SU-DHL-6 (cell line): ENCODE measurements at regions not wholly inside any gene's neighbourhood (a gene's known extent, or its start where the extent isn't known, plus 50 kb on each side); places are given as distances from the start of the nearest gene placed in this dataset.
A peak's percentile ranks its signal among the peaks of the same experiment; 100 is the strongest.

Experiments used
- H2AFZ ChIP-seq: fragments of 200-600 bp; sonication (generic); 2 replicates; pipeline ENCODE4 v1.6.1; 2014; ENCODE audit warnings: low read depth, mild to moderate bottlenecking, moderate library complexity, mixed read lengths, antibody characterized with exemption, low read length; ENCODE audit not compliant: severe bottlenecking
- H3F3A ChIP-seq: fragments of 200-600 bp; shearing (Covaris generic); 2 replicates; pipeline ENCODE4 v1.6.0; 2016; ENCODE audit warnings: antibody characterized with exemption, mild to moderate bottlenecking; ENCODE audit not compliant: insufficient read depth
- H3K27ac ChIP-seq: fragments of 200-600 bp; sonication (generic); 2 replicates; pipeline ENCODE4 v1.5.1; 2016; ENCODE audit warnings: low read depth, mild to moderate bottlenecking, low read length, moderate library complexity, mixed read lengths
- H3K27me3 ChIP-seq: fragments of 200-600 bp; sonication (generic), shearing (Covaris generic); 2 replicates; pipeline ENCODE4 v1.6.0; 2014; ENCODE audit warnings: mild to moderate bottlenecking, low read length
- H3K36me3 ChIP-seq: fragments of 200-600 bp; sonication (generic); 2 replicates; pipeline ENCODE4 v1.6.1; 2014; ENCODE audit warnings: mild to moderate bottlenecking, low read length, mixed read lengths
- H3K4me2 ChIP-seq: fragments of 300-600, 200-600 bp; shearing (Covaris generic), sonication (generic); 2 replicates; pipeline ENCODE4 v1.6.0; 2014; ENCODE audit warnings: low read length, low read depth, mild to moderate bottlenecking; ENCODE audit not compliant: poor library complexity, severe bottlenecking
- H3K4me3 ChIP-seq: fragments of 200-600 bp; sonication (generic); 2 replicates; pipeline ENCODE4 v1.5.1; 2014; ENCODE audit warnings: antibody characterized with exemption, low read length, mild to moderate bottlenecking, mixed read lengths; ENCODE audit not compliant: insufficient read depth, poor library complexity, severe bottlenecking
- H3K79me2 ChIP-seq: fragments of 200-600 bp; sonication (generic); 2 replicates; pipeline ENCODE4 v1.6.1; 2014; ENCODE audit warnings: mild to moderate bottlenecking, low read length, moderate library complexity; ENCODE audit not compliant: insufficient read depth
- H3K9ac ChIP-seq: fragments of 200-600 bp; sonication (generic); 2 replicates; pipeline ENCODE4 v1.7.0; 2014; ENCODE audit warnings: mild to moderate bottlenecking, low read length
- H3K9me2 ChIP-seq: fragments of 200-600 bp; sonication (generic); replicated peaks from 2 replicates; pipeline ENCODE4 v1.6.1; 2014; ENCODE audit warnings: low read length; ENCODE audit not compliant: insufficient read depth
- H3K9me3 ChIP-seq: fragments of 200-600 bp; sonication (generic); 2 replicates; pipeline ENCODE4 v1.6.1; 2014; ENCODE audit warnings: low read length, mixed read lengths; ENCODE audit not compliant: insufficient read depth
- H4K20me1 ChIP-seq: fragments of 200-600 bp; sonication (generic); 2 replicates; pipeline ENCODE4 v1.6.1; 2014; ENCODE audit warnings: low read depth, mild to moderate bottlenecking, antibody characterized with exemption, low read length, moderate library complexity, mixed read lengths
- CTCF ChIP-seq: fragments of 200-600 bp; sonication (generic); IDR thresholded peaks from one replicate; pipeline ENCODE4 v1.5.1; 2017; ENCODE audit warnings: antibody characterized with exemption, mild to moderate bottlenecking, low read length, moderate library complexity; ENCODE audit not compliant: insufficient read depth, poor library complexity, severe bottlenecking
- EZH2phosphoT487 ChIP-seq: fragments of 200-600 bp; sonication (generic), shearing (Covaris generic); conservative IDR thresholded peaks from 2 replicates; pipeline ENCODE4 v1.6.1; 2018; ENCODE audit warnings: mild to moderate bottlenecking, antibody characterized with exemption, low read length, moderate library complexity, mixed read lengths

DNA sequence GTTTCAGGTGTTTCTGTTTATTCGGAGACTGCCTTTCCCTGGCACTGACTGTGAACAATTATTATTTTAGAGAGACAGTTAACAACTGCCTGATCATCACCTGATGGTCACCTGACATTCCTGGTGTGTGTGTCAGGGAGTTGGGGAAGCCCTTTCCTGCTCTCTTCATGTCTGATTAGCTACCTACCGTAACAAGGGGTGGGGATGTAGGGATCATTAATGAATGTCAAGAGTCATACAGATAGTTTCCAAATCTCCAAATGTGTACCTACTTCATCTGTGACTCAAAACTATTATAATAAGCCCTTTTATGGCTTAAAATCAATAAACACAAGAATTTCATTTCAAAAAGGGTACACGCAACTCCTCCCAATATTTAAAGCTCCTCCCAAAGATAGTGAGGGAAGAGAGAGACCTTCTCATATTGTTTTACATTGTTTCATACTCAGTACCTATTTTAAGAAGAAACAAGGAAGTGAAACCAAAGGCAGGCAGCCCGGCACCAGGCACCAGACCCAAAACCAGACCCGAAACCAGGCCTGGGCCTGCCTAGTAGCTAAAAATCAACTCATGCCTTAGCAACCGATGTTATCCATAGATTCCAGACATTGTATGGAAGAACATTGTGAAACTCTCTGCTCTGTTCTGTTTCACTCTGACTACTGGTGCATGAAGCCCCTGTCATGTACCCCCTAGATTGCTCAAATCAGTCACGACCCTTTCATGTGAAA is 844.9 kb upstream of the ALCAM start:
- Histone ChIP-seq H3K4me2 (peak overlapping the region; percentile 92), H3K27me3 (no peaks in the 10 kb centered on the region), H3K9ac (peak overlapping the region; percentile 79), H3K9me3 (no peaks in the 10 kb centered on the region), H3K4me3 (peak overlapping the region; percentile 46), H3F3A (peaks cover 49% of the 10 kb centered on the region), H4K20me1 (no peaks in the 10 kb centered on the region), H3K27ac (peak overlapping the region; percentile 94), H3K36me3 (peaks cover 17% of the 10 kb centered on the region), H3K9me2 (no peaks in the 10 kb centered on the region), H2AFZ (no peak overlapping the region), H3K79me2 (peaks cover 38% of the 10 kb centered on the region)
- TF ChIP-seq CTCF (no peak), EZH2phosphoT487 (no peak)

GRCh38 chr3:104523136-104523535 is 843.6 kb upstream of the ALCAM start:
- H3K4me2 ChIP-seq, result peak overlapping the region; percentile 92
- H3K9ac ChIP-seq, result peak overlapping the region; percentile 79
- no peaks in the 10 kb centered on the region for H4K20me1 ChIP-seq
- peaks cover 5% of the 10 kb centered on the region; the same call in 1 of the 2 replicates for H3K36me3 ChIP-seq
- peak overlapping the region; percentile 52 for H2AFZ ChIP-seq
- H3K27me3 ChIP-seq, result no peaks in the 10 kb centered on the region
- H3F3A ChIP-seq, result peaks cover 59% of the 10 kb centered on the region
- H3K27ac ChIP-seq, result peak overlapping the region; percentile 94
- H3K9me3 ChIP-seq, result no peaks in the 10 kb centered on the region
- peaks cover 38% of the 10 kb centered on the region for H3K79me2 ChIP-seq
- no peak for TF ChIP-seq CTCF
- no peak for TF ChIP-seq EZH2phosphoT487
- peak overlapping the region; percentile 65 for H3K4me3 ChIP-seq
- H3K9me2 ChIP-seq, result no peaks in the 10 kb centered on the region

DNA sequence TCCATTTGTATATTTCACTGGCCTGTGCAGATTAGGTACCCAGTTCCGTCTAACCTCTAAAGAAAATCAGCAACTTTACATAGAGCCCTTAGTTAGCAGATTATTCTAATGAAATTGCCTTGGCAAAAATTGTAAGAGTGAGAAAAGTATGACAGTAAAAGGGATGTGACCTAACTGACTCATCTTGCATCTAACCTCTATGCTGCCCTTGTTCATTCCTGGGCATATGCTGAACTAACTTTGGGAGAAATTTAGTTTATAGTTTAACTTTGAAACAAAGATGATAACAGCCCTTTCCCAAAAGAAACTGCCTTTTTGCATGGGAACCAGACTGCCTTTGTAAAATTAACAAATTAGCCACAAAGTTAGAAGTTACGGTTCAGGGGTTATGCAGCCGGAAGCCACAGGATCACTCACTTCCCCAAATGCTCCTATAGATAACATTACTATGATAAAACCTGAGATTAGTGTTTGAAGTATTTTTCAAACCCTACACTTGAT is 839.8 kb upstream of the ALCAM start:
- Histone ChIP-seq H3K9me2 (no peaks in the 10 kb centered on the region), H3K9ac (peak overlapping the region; percentile 69), H2AFZ (no peak overlapping the region), H3K9me3 (peaks cover 12% of the 10 kb centered on the region; the same call in 1 of the 2 replicates), H3K4me2 (peak overlapping the region; percentile 92), H3K27me3 (no peaks in the 10 kb centered on the region), H3K36me3 (no peaks in the 10 kb centered on the region), H3K27ac (peak overlapping the region; percentile 94), H3F3A (peaks cover 45% of the 10 kb centered on the region), H3K4me3 (peak overlapping the region; percentile 53), H4K20me1 (no peaks in the 10 kb centered on the region), H3K79me2 (peaks cover 30% of the 10 kb centered on the region)
- no peak for TF ChIP-seq EZH2phosphoT487
- TF ChIP-seq CTCF, result no peak
